NCI-H2107 (cell line): ENCODE measurements at regions not wholly inside any gene's neighbourhood (a gene's known extent, or its start where the extent isn't known, plus 50 kb on each side); places are given as distances from the start of the nearest gene placed in this dataset.

Source experiments
- DNase-seq: peaks from one replicate; lab custom pipeline; 2025; lab: John Stamatoyannopoulos, UW

DNA sequence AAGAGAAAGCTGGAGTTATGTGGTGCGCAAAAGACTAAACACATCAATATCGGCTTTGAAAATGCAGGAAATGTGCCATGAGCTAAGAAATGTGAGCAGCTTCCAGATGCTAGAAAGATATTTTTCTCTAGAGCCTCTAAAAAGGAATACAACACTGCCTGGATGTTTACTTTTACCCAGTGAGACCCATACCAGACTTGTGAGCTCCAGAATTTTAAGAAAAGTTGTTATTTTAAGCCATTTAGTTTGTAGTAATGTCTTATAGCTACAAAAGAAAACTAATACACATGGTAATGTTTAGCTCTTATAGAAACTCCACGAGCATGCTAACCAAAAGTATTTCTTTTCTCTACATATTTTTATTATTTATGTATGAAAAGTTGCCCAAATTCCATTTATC is 1389.4 kb downstream of the C4orf33 start:
- DNase-seq: no peak

DNA sequence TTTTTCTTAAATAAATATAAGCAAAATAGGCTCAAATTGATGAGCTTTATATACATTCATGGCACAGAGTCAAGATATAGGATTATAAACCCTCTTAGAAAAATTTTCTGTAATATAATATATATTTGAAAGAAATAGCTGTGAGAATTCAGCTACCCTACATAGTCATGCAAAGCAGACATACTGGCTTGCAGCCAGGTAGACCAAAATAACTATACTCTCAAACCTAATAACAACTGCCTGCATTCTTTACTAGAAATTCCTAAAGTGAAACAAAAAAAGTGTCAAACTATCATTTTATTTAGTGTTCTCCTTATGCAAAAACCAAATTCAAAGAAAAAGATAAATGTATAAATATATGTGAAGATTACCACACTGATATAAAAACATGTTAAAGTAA is 1390.2 kb downstream of the C4orf33 start:
- DNase-seq: no peak

DNA sequence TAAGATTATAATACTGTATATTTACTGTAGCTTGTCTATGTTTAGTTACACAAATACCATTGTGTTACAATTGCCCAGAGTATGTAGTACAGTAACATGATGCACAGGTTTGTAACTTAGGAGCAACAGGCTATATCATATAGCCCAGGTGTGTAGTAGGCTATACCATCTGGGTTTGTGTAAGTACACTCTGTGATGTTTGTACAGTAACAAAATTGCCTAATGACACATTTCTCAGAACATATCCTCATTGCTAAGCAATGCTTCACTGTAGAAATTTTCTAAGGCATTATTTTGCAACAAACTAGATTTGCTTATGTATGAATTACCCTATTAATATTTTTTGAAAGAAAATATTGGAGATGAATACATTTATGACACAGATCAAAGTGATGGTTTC is 1390.9 kb downstream of the C4orf33 start:
- DNase-seq: no peak

DNA sequence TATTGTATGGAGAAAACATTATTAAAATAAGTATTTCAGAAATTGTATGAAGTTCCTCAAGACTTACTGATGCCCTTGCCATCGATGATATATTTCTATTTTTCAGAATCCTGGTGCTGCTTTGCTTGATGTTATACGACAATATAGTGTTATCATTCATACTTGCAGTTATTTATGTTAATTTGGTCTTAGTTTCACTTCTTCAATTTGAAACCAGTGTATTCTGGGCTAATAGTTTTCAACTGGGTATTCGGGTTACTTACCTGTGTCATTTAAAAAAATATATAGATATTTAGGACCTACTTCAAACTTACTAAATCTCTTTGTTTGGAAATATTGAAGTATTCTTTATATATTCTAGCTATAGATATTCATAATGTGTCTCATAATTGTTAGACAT is 1414.7 kb downstream of the C4orf33 start:
- no peak for DNase-seq

DNA sequence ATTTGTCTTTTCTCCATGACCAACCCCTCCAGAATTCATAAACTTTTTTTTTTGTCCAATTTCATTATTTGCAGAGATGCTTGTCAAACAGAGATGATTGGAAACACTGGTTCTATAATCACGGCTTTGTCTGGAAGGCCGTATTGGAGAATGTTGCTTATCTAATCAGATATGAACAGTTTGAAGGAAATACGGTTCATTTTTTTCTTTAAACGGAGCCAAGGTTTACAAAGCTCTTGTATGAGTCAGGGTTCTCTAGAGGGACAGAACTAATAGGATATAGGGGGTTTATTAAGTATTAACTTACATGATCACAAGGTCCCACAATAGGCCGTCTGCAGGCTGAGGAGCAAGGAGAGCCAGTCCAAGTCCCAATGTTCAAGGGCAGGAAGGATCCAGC is 1415.8 kb downstream of the C4orf33 start:
- no peak for DNase-seq

DNA sequence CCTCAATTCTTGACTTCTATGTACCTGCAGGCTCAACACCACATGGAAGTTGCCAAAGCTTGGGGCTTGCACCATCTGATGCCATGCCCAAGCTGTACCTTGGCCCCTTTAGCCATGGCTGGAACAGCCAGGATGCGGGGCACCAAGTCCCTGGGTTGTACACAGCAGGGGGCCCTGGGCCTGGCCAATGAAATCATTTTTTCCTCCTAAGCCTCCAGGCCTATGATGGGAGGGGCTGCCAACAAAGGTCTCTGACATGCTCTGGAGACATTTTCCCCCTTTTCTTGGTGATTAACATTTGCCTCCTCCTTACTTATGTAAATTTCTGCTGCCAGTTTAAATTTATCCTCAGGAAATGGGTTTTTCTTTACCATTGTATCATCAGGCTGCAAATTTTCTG is 1428.1 kb downstream of the C4orf33 start:
- DNase-seq: no peak

DNA sequence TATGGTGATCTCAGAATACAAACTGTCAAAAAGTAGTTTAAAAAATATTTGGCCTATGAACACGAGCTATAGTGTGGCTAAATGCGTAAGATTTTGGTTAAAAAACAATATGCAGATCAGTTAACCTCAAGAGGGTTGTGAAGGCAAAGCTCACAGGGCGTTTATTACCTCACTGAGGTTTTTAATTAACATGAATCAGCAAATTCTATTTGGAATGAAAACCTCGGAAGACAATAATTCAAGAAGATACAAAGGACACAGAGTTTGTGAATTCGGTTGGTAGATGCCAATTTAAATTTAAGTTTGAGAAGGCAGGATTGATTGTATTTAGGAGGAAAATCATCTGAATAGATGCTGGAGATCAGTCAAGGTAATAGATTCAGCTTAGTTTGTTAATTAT is 1434.6 kb downstream of the C4orf33 start:
- no peak for DNase-seq

DNA sequence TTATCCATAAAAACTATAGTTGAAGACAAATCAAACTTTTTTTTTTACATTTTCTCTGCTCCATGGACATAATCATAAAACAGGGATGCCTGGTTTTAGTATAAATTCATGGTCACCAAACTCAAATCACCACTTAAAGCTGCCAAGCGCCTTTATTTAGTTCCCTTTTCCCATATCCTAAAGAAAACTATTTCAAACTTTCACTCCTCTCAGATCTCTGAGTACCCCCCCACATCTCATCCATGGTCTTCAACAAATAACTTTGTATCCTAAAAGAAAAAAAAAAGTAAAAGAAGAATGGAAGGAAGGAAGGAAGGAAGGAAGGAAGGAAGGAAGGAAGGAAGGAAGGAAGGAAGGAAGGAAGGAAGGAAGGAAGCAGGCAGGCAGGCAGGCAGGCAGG is 1438.7 kb downstream of the C4orf33 start:
- no peak for DNase-seq

DNA sequence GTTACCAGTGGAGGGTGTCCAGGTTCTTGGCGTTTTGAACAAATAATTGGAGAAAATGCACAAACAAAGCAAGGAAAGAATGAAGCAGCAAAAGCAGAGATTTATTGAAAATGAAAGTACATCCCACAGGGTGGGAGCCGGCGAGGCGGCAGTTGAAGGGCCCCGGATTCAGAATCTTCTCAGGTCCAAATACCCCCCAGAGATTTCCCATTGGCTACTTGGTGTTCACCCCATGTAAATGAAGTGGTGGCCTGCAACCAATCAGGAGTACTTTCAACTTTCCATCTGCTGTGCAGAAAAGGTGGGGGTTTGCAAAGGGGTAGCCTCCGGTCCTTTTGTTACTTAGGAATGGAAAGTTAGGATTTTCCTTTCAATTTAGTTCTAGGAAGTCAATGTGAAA is 1447.0 kb downstream of the C4orf33 start:
- DNase-seq: no peak

DNA sequence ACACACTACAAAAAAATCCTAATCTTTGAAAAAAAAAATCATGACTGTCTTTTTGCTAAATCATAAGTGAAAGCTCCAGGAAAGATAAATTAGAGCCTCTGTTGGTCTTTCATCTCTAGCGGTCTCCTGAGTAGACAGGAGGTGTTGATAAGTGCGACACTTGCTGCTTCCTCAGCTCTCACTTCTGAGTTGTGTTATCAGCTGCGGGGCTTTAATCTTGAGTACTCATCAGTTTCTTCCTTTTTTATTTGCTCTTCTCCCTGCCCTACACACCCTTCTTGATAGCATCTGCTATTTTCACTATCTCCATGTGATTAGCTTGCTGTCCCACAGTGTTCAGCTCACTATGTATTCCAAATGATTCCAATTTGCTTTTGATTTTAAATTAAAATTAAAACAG is 1449.2 kb downstream of the C4orf33 start:
- no peak for DNase-seq

DNA sequence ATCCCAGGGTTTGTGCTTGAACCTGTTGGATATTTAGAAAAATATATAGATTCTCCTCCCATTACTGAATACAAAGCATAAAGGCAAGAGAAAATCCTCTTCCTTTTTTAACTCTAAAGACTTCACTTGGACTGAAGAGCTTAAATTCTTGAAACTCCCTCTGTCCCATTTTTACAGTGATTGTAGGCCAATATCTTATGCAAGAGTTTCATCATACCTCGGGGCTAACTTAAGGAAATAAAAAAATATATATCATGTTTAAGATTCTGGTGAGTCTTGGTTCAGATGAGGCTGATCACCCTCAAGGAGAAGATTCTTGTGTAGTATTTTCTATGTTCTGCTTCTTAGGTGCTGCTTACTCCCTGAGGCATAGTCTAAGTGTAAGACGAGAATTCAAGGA is 1449.6 kb downstream of the C4orf33 start:
- DNase-seq: no peak

DNA sequence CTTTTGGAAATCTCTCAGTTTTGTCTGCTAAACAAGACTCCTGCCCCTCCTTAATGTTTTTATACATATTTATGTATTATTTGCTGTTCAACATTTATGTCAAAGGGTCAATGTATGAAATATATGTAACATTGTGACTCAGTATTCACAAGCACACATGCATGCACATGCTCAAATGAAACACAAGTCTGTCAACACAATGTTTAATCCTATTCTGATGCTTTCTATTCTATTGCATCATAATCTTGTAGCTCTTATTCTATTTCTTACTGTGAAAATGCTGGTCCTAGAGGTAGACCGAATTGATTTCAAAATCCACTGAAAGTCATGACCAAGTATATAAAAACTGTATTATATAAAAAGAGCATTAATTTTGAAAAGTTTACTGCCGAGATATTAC is 1463.3 kb downstream of the C4orf33 start:
- DNase-seq: no peak

DNA sequence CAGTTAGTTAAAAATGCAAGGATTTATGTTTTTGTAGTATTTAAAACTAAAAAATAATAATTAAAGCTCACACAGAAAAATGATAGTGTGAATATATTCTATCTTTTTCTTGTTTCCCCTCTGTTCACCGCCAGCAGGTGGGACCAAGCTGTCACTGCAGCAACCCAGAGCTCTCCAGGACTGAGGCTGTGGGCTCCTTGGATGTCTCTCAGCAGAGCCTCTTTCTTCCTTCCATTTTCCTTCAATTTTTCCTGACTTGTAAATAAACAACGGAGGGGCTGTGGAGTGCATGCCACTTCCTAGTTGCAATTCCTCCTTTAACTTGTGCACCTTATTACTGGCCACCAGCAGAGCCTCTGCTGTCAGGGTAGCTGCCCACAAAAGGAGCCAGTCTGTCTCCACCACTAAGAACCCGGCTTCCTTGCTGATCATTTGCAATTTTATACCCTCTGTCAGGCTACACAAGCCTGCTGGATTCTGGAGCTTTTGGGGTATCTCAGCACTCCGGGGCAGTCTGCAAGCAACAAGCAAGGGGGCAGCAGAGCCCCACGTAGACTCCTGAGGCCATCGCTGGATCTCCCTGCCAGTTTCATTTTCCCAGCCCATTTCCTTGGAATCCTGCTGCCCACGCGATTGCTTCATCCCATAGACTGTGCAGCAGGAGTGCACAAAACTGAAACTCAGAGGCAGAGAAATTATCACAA is 1467.4 kb downstream of the C4orf33 start:
- DNase-seq: peak; percentile 11

DNA sequence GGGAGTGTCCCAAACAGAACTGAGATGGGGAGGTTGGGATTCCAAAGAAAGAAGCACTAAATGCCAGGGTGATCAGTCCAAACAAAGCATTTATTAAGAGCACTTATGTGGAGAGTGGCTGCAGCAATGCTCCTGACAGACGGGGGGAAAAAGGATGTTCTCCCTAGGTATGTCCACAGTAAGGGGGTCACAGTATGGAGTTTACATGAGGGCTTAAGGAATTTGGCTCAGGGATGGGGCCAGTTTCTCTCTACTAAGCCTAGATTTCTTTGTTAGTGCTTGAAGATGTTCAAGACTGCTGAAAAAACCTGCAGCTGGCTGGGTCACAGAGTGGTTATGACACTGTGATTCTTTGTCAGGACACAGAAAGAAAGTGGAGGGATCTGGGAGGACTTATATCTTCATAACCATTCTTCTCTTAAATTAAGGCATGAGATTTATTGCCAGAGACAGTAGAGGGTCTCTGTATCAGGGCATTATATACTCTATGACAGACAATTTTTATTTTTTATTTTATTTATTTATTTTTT is 1468.0 kb downstream of the C4orf33 start:
- no peak for DNase-seq

DNA sequence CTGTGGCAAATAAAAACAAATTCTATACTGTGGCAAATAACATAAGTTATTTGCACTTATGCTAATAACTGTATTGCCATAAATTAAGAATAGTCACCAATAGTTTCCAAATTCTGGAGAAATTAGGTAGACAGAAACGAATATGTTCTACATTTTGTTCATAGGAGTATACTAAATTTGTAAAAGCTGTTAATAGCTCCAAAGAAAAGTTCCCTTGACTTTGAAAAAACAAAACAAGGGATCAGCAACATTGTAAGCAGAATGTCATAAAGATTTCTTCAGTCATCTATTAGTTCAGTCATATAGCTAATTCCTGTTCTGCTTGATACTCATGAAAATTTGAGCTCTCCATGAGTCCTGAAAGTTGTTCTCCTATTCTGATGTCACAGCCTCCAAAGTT is 1472.8 kb downstream of the C4orf33 start:
- no peak for DNase-seq

DNA sequence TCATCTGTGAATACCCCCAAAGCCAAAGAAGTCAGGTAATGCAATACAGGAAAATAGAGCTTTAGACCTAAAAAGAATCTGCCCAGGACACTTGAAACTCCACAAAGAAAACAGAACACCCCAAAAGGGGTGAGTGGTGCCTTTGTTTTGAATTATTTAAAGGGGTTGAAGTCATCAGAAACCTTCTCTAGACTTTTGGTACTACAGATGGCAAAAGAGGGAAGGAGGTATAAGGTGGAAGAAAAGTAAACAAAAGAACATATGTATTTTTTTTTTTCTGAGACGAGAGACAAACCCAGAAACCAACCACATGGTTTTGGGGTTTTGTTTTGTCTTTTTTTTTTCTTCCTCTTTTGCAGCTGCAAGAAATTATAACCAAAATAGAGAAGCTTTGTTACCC is 1477.8 kb downstream of the C4orf33 start:
- no peak for DNase-seq

DNA sequence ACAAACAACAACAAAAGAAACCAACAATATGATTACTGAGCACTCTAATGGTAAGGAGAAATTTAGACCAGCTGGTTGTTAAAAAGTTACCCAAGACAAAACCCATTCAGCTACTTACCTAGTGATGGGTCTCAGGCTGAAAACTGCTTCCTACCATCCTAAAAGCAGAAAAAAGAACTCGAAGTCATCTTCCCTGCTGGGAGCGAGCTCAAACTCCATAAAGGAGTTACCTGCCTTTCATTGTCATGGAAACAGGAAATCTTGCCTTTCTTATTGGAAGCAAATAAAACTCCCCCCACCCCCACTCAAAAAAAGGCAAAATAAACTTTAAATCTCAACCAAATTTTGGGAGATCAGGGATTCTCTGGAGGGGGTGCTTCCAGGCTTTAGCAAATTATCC is 1478.3 kb downstream of the C4orf33 start:
- DNase-seq: no peak

DNA sequence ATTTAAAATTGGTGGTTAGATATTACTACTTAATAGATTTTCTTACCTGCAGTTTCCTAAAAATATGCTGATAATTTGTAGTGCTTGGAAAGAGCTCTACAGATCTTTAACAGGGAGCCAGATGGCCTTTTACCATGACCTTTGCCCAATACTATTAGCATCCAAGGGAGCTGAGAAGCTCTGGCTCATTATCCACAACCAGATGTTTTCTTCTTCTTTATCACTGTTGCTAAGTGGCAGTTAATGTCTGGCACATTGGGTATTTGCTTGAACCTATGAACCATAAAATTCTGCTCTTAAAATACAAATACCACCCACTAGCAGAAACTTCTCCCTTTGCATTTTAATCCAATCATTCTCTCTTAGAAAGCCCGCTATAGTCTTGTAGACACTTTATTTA is 1480.3 kb downstream of the C4orf33 start:
- DNase-seq: no peak

DNA sequence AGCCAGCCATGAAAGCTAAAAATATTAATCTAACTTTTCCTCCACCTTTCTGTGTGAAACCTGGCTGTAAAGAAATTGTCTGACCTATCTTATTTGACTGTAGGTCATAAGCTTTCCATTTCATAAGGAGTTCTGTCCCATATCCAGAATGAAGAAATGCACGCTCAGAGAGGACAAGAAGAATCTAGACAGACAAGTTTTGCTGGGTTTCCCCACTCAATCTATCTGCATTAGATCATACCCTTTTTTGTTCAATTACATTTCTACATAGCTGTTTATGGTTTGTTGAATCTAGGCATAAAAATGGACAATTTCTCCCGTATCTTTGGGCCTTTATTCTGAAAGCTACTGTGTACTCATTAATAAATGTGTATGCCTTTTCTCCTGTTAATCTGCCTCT is 1495.1 kb downstream of the C4orf33 start:
- no peak for DNase-seq

DNA sequence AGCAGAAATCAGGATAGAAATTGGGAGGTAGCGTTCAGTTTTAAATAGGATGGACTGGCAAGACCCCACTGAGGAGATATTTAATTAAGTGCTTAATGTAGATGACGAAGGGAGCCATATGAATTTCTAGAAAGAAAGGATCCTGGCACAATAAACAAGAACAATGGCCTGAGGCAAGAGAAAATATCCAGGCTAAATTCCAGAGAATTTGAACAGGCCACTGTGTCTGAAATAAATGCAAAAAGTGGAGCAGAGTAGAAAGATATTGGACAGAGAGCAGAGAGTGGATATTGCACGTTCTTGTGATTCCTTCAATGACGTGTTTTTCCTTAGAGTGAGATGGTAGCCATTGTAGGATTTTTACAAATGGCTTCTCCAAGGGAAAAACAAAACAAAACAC is 1504.8 kb downstream of the C4orf33 start:
- DNase-seq: no peak

DNA sequence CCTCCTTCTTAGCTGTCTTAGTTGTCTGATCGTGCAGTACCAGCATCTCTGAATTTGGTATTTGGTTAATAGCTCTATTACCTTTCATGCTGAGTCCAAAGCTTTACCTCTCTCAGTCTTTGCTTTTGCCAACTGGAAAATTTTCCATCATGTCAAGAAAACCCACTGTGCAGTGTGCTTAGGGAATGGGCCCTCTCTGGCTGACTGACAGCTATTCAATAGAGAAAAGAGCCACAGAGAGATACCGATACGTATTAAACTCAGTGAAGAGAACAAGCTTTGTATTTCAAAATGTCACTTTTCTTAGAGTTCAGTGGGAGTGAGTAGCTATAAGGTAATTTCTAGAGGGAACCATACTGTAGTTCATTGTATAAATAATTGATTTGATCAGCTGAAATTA is 1507.1 kb downstream of the C4orf33 start:
- DNase-seq: no peak

DNA sequence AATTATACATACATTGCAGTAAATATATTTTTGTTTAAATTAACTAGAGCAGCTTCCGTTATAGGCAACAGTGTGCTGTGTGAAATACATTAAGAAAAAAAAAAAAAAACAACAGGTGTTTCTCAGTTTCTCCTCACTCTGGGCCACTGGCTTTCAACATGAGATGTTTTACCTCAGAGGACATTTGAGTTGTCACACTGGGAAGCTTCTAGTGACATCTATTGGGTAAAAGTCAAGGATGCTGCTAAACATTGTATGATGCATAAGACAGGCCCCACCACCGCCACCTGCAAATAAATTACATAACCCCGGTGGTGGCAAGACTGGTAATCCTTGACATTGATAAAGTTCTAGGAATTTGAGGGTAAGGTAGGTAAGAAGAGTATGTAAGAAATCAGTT is 1512.2 kb downstream of the C4orf33 start:
- no peak for DNase-seq

DNA sequence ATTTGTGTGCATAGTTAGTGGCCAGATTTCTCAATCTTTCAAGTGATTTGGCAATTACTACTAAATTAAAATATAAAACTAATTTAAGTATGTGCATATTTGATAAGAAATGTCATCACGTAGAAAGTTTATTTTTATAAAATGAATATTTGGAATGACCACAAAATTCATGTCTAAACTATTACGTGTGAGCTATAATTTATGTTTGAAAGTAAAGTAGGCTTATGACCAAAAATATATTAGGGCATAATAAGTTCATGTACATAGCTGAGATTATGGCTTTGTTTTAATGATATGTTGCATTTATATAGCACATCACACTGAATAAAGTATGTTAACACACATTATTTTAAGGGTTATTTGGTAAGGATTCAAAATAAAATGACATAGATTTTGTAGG is 1532.6 kb downstream of the C4orf33 start:
- DNase-seq: no peak
